GM19324 (cell line): ENCODE measurements at regions not wholly inside any gene's neighbourhood (a gene's known extent, or its start where the extent isn't known, plus 50 kb on each side); places are given as distances from the start of the nearest gene placed in this dataset.

Experiments
- ATAC-seq: cut with Tn5 transposase; IDR thresholded peaks from one replicate; pipeline ENCODE4 v1.9.1; 2021; ENCODE audit warnings: mild to moderate bottlenecking, moderate library complexity; ENCODE audit not compliant: unreplicated experiment, low FRiP score

DNA sequence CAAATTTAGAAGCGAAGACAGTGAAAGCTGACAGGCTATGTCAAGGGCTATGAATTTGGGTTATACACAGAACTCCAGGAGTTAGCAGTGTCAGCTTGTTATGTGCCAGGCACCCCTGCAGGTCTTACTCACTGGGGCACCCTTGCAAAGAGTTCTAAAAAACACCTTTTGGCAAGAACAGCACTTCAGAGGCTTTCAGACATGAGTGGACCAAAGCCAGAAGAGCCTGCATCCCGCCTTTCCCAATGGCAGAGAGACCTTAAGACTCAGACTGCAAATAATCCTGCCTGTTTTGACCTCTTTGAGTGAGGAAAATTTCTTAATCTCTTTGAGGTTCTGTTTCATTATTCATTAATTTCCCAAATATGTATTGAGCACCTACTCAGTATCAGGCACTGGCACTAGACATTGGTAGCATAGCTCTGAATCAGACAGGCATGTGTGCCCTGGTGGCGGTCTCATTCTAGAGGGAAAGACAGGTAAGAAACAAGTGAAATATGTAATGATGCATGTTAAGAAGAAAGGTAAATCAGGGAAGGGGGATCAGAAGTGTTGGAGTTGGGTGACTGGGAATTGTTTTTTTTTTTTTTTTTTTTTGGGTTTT lies 280.0 kb downstream of the KBTBD8 start:
- no peak for ATAC-seq

DNA sequence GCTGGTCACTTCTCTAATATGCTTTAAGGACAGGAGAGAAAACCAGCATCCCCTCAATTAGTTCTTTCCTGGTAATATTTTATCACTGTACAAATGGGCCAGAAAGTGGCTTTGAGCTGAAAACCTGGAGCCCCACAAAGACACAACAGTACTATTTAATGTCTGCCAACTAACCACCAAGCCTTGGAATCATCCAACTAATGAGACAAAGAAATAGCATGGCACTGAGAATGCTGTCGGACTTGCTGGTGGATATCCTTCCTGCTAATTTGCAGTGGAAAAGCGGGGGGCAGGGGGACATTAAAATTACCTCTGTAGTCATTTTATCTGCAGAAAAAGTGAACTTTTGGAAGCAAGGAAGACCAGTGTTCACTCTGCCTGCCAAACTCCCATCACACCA lies 288.5 kb downstream of the KBTBD8 start:
- ATAC-seq = no peak

DNA sequence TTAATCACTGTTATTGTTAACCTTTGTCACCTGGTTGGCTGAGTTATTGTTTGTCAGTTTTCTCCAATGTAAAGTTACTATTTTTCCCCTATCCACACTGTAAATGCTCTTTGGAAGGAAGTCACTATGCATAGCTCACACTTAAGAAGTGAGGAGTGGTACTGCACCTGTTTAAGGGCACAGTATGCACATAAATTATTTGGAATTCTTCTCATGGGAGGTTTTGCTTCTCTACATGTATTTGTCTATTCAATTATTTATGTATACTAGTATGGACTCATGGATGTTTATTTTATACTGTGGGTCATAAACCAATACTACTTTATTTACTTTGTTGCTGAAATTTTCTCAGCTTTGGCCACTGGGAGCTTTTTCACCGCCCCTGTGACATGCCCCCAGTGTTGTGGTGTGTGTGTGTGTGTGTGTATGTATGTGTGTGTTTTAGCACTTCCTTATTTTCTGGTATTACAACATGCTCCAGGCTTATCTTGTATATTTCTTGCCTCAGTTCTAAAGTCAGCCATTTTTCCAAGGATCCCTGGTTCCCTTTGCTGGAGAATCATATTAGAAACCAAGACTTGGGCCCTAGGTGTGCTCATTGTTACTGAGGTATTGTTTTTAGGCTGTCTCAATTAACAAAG lies 290.5 kb downstream of the KBTBD8 start:
- ATAC-seq = no peak

DNA sequence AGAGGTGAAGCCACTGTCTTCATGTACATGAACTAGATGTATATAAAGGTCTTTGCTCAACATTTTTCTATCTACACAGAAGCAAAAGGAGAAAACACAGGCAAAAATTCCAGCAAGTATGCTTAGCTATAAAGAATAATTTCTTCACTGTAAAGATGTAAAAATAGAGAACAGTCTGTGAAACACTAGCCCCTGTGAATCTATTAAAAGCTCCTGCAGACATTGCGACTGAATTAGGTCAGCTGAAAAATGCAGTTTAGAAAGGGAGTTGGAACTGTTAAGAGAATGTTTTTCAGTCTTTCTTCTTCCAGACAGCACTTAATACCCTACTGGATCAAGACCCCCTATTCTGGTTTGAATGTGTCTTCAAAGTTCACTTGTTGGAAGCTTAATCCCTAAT lies 291.5 kb downstream of the KBTBD8 start:
- no peak for ATAC-seq

DNA sequence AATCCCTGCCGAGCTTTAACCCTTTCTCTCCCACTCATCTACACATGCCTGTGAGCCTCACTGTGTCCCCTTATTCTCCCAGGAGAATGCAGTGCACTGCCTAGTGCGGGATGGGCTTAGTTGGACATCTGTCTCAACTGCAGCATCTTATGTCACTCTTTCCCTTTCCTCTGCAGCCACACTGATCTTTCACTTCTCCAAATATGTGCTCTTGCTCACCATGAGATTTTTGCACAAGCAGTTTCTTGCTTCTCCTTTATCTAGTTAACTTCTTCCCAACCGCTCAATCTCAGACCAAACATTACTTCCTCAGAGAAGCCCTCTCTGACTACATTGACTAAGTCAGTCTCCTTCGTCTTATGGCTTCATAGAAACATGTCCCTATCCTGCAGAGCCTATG lies 292.3 kb downstream of the KBTBD8 start:
- no peak for ATAC-seq

DNA sequence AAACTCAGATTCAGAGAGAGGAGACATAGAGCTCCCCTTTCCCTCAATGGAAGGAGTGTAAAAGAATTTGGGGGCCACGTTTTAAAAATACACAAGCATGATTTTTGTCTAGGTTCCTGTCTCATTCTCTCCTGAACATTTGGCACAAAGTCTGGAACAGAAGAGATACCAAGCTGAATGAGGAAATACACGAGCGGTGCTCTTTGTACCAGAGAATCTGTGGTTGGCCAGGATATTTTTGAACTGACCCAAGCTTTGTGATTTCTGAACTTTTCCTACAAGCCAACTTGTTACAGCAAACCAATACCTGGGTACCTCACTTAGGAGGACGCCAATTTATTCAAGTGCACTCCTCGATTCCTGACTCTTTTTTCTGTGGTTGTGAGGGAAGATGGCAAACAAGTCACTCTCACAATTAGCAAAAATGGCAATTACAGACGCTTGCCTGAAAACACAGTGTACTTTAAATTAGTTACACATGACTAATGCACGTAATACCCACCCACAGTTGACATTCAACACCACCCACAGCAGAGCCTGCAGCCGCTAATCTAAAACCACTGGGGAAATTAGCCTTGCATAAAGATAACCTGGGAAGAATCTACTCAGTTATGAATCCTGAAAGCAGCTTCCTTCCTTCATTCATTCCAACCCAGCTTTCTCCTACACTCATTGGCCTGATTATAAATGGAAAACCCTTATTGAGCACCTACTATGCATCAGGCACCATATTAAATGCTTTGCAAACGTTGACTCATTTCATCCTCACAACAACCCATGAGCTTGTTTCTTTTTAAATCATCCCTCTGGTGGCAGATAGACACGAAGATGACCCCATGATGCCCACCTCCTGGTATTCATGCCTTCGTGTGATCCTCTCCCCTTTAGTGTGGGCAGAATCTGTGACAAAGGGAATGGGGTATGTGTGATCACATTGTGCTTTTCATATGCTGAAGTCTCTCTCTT lies 293.5 kb downstream of the KBTBD8 start:
- ATAC-seq = no peak

DNA sequence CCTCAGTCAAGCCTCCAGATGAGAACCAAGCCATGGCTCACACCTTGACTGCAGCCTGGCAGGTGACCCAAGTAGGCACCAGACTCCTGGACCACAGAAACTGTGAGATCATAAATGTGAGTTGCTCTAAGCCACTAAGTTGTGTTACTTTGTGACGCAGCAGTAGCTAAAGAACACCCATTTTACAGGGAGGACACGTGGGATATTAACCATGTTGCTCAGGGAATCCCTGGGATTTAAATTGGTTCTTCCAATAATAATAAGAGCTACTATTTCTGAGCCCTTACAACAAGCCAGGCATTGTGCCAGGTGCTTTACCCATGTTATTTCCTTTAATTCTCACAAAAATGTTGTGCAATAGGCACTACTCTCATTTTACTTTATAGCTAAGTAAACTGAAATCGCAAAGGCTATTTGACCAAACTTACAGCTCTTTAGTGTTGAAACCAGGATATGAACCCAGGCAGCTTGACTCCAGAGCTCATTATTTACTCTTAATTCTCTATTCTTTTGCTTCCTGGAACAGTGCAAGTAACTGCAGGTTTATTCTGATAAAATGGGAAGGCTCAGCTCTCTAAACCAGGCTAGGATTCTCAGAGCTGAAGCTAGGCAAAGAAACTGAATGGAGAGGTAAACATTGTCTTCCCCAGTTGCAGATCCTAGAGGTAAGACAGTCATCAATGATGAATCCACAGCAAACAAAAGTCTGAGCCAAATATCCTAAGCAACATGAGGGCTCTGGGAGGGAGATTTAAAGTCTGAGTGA lies 294.4 kb downstream of the KBTBD8 start:
- no peak for ATAC-seq

DNA sequence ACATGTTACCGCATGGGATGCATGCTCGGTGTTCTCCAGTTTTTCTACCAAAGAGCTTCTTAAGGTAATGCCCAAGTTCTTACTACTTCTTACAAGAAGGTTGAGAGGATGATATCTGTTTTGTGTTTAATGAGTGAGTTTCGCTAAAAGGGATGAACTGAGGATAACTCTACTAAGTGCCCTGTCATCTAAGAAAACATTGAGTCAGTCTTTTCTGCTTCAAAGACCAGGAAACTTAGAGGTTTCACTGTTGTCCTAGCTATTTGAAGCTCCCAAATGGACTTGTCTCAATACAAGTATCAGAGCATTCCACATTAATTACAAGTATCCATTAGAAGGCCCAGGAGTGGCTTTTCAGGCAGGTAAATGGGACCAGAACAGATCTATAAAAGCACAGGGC lies 296.2 kb downstream of the KBTBD8 start:
- no peak for ATAC-seq

DNA sequence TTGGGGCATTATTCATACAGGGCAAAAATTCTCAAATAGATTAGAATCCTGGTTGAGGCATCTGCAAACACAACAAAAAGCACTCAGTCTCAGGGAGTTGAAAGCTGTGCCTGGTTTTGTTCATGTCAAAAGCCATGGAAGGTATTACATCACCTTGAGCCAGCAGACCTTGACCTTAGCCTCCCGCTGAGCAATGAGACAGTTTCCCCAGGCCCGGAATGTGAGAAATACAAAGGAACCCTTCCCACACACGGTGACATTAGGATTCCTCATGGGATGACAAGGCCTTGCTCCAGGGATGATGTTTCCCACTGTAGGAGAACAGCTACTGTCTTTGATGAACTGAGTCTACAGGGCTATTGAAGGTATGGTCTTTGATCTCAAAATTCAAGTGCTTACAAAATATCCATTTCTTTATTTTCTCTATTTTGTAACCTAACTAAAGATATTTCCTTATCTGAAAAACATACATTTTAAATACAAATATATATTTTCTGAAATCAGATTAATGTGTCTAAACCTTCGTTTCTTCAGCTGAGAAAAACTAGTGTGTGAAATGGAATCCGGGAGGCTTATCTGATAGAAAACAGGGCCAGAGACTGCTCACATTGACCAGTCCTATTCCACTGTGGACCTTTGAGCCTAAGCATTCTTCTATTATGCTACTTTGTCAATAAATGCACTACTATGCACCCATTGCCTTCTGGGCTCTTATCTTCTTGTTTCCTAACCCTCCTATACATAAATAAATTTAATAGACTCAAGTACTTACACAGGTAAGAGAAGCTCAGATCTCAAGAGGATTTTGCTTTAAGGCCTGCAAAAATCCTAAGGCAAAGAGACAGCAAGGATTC lies 298.2 kb downstream of the KBTBD8 start:
- ATAC-seq = no peak

DNA sequence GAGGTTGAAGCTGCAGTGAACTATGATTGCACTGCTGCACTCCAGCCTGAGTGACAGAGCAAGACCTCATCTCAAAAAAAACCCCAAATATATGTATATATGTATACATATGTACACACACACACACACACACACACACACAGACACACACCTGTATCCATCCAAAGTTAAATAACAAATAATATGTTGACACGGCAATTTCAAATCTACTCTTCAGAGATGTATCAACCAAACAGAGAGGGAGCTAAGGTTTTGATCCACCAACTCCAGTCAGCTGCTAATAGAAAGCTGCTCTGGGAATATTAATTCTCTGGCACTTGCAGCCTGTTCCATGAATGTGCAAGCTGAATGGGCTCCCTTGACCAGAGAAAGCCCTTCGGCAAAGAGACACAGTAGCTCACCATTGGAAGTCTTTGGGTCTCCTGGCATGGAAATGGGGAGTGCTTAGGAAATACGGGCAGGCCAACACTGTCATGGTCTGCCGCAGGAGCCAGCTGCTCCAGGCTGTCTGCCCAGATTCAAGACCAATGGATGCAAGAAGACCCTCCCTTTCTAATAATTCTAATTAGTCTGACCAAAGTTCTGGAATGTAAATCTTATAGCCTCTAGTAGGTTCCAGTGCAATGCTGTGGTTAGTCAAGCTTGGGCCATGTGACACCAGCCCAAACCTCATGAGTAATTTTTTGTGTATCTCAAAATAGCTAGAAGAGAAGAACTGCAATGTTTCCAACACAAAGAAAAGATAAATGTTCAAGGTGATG lies 299.8 kb downstream of the KBTBD8 start:
- ATAC-seq = no peak

DNA sequence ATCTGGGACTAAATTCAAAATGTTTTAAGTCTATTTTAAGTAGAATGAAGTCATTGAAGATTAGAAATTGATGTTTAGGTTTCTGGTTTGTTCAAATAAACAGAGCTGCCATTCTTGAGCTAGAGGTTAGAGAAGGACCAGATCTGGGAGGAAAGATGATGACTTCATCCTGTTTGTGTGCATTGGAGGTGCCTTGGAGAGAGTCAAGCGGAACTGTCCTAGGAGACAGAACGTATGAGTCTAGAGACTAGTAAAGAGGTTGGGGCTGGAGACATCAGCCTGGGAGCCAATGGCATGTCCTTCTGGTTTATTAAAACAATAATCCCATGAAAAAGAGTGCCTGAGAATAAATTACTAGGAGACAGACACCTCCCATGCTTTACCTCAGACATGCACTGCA lies 303.4 kb downstream of the KBTBD8 start:
- ATAC-seq = no peak

DNA sequence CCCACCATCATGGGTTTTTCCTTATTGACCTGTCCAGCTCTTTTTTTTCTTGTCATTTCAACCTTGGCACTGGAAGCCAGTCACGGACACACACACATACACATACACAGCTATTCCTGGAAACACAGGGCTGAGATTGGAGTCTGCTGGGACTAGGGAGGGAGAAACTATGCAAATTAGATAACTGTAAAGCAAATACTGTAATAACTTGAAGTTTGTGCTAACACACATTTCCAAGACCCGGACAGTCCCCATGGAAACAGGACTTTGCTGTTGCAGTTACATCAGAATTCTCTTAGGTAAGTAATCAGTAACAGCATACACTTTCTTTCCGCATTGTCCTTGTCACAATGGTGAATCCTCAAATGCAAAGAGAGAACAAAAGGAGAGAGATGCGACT lies 304.4 kb downstream of the KBTBD8 start:
- ATAC-seq = no peak

DNA sequence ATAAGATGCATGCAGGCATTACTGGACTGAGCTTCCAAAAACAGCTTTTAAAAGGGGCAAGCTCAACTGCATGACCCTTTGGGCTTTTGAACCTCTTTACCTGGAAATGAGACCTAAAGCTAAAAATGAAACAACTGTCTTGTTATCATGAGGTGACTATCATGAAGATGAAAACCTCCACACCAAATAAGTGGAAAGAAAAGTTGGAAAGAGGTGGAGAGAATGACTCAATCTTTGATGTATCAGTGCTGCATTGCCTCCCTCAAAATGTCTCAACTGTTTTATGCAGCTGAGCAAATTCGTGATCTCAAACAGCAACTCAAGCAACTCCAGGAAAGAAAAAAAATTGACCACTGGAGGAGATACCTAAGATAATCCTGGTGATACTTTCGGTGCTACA lies 307.1 kb downstream of the KBTBD8 start:
- ATAC-seq = no peak

DNA sequence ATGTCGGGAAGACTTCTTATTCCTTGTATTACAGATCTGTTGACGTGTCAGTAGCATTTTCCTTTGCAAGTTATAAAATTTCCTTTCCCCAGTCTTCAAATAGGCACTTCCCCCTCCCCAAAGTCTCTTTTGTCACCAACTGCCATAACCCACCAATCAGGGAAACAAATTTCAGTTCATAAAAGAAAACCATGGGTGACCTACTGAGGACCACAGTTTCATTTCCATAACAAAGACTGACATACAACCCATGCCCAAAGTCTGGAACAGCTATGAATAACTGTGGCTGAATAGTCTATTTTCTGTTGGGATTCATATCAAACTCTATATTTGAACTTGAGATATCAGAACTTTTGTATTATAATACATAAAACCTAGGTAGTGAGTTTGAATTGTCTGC lies 307.8 kb downstream of the KBTBD8 start:
- ATAC-seq = no peak

DNA sequence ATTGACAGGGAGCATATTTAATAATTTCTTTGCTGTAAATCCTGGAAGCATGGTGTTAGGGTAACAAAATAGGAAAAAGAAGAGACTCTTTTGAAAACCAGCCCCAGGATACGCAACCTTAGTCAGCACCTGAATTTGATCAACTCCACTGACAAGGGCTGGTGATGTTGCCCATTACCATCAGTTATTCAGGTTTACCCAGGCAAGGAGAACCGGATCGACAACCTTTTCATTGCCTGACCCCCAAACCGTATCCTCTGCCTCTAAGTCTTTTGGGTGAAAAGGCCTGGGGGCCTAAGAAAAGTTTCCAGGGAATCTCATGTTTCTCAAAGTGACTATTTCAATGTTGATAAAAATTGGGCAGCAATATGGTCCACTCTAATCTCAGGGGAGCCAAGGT lies 313.3 kb downstream of the KBTBD8 start:
- no peak for ATAC-seq

DNA sequence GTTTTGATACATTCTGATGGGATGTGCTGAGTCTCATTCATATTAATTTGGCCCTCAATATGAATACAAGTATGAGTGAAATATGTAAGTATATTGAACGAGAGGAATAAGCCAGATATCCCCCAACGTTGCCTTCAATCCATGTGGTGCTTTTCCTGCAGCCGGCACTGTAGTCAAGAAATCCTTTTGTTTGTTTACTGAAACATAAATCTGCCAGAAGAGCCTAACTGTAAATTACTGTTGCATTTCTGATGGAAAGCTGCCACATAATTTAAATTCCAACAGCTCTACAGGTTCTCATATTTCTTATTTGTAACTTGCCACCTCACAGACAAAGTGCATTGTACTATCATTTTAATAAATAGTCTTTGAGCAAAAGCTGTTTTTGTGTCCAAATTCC lies 314.0 kb downstream of the KBTBD8 start:
- no peak for ATAC-seq

DNA sequence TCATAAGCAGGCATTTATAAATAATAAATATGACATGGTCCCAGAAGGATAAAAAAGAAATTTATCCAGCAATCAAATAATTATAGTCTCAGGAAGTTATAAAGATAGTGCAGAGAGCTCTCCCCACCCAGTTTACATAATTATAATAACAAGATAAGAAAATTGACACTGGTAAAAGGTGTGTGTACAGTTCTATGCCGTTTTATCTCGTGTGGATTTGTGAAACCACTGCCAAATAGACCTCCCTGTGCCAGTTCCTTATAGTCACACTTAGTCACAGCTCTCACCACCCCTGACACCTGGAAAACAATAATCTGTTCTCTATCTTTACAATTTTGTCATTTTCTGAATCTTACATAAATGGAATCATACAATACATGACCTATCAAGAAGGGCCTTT lies 320.1 kb downstream of the KBTBD8 start:
- ATAC-seq = no peak

DNA sequence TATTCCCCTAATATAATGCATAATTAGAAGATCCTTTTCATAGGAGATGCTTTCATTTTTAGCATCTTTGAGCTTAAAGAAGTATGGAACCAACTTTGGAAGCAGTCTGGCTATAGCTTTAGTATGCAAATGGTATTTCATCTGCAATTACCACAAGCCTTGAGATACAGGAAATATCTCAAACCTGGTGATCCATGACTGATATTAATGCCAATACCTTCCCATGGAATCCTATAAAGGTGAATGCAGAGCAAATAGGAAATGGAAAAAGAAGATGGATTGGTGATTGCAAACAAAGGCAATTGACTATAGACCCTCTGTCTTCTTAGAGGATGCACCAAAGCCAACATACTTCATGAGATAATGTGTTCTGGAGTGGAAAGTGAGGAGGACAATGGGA lies 326.4 kb downstream of the KBTBD8 start:
- ATAC-seq = no peak
